ENCODE measurements at regions not wholly inside any gene's neighbourhood (a gene's known extent, or its start where the extent isn't known, plus 50 kb on each side); places are given as distances from the start of the nearest gene placed in this dataset.

GRCh38 chr18:41700416-41700815, 254.6 kb upstream of the PIK3C3 start:
- FAIRE-seq = no peak

DNA sequence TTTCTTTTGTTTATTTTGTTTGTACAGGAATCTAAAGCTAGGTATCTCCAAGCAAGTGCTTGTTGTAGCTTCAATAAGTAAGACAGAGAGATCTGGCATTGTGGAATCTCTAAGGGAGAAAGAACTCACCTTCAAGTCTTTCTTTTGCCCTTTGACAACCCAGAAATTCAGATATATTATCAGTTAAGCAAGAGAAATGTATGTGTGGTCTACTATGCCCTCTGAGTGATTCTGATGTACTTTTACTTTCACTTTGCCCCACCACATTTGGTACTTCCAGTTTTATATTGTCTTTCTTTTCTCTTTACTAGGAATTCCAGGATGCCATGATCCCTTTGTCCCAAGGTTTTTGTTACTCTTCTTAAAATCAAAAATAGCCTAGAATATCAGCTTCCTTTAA, 259.6 kb upstream of the PIK3C3 start:
- FAIRE-seq (no peak), DNase-seq (ENCODE audit: low spot score) (no peak)

More at GRCh38 chr18:41700416-41700815, 254.6 kb upstream of the PIK3C3 start:
- DNase-seq (ENCODE audit: low spot score) = no peak

DNA sequence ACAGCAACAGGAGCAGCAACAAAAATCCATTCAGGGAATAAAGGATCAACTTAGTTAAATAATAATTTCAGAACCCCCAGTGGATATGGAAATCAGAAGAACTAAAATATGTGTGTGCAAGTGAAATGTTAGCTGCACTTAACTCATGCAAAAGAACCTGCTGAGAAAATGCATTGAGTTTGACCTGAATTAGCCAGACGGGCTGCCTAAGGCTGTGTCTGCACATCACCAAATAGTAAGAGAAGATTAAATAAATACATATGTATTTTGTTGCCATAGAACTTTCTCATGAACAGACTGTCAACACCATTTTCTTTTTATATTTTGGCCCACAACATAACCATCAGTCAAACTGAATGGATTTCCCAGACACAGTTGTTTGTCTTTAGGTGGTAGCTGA, 262.0 kb upstream of the PIK3C3 start:
- FAIRE-seq (no peak), DNase-seq (ENCODE audit: low spot score) (no peak)

GRCh38 chr18:41690332-41691127, 264.5 kb upstream of the PIK3C3 start:
- DNase-seq (ENCODE audit: low spot score) = no peak
- FAIRE-seq = no peak

- DNase-seq (ENCODE audit: low spot score) (no peak), FAIRE-seq (no peak)
These were observed 267.9 kb upstream of the PIK3C3 start for GRCh38 chr18:41687138-41687537.

GRCh38 chr18:41681138-41681880, 273.7 kb upstream of the PIK3C3 start:
- FAIRE-seq = no peak
- DNase-seq (ENCODE audit: low spot score) = no peak

GRCh38 chr18:41674506-41674905, 280.5 kb upstream of the PIK3C3 start:
- FAIRE-seq = no peak
- no peak for DNase-seq (ENCODE audit: low spot score)

DNA sequence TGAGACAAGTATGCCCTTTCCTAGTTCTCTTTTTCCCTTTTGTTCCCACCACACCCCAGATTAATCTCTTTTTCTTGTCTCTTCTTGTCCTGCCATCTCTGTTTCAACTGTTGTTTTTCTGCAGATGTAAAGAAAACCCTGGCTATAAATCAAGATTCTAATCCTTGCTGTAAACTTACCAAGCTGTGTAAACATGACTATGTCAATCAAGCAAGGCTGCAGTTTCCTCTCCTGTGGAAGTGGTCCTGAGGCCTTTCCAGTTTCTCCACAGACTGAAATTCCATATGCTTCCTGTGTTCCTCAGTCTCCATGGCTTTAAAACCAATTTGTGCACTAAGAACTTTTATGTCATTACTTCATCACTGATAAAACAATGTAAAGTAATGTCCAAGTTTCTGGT, 288.8 kb upstream of the PIK3C3 start:
- no peak for DNase-seq (ENCODE audit: low spot score)
- FAIRE-seq = no peak

DNA sequence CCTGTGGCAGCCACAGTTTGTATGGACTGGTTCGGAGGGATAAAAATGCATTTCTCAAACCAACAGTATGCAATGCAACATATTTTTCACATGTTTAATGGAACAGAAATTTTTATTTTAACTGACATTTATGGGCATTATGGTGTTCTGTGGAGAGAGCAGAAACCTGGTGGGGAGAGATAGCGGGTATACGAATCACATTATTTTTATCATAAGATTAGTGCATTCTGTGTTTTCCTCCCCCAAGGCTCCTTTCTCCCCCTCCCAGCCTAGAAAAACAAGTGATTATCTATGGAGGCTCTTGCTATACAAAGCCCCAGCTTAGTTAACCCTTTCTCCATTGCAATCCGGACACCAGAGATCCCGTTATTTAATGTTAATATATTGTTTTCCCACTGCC, 289.8 kb upstream of the PIK3C3 start:
- DNase-seq (ENCODE audit: low spot score) (no peak), FAIRE-seq (no peak)

- DNase-seq (ENCODE audit: low spot score) (no peak), FAIRE-seq (no peak)
These were observed 294.4 kb upstream of the PIK3C3 start for GRCh38 chr18:41660654-41661053.

- DNase-seq (ENCODE audit: low spot score) (no peak), FAIRE-seq (no peak)
These were observed 295.4 kb upstream of the PIK3C3 start for GRCh38 chr18:41659438-41660130.

DNA sequence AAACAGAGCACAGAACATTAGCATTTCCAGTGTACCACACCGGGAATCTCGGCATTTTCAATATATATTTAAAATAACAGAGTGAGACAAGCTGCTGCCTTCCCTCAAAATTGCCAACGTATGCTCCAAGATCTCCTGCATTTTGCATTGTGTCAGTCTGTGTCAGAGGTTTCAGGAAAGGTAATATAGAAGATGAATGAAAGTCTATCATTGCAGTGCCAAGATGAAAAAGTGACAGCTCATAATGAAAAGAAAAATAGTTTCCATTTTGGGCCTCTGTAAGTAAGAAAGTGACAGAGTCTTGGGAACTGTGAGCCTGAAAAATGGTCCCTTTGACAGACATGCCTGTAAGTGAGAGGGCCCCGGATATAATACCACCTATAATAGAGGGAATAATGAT, 297.8 kb upstream of the PIK3C3 start:
- DNase-seq (ENCODE audit: low spot score) = no peak
- no peak for FAIRE-seq

DNA sequence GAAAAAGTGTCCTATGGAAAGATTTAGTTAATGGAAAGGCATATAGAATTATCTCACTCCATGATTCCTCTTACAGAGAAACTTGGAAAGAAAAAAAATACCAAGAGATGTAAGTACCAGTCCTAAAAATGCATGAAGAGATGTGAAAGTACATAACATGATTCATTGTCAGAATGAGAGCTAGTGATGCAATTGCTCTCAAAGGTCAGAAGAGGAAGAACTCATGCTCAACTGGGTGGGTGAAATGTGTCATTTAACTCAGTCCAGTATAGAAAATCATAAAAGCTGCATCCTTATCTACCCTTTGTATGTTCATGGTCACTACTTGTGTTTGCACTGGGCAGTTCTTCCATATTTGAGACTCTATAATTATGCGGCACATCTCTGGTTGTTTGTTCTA, 300.0 kb upstream of the PIK3C3 start:
- no peak for FAIRE-seq
- DNase-seq (ENCODE audit: low spot score) = no peak

GRCh38 chr18:41647914-41648313, 307.1 kb upstream of the PIK3C3 start:
- FAIRE-seq (no peak), DNase-seq (ENCODE audit: low spot score) (no peak)

GRCh38 chr18:41646915-41647620, 308.0 kb upstream of the PIK3C3 start:
- no peak for FAIRE-seq

DNA sequence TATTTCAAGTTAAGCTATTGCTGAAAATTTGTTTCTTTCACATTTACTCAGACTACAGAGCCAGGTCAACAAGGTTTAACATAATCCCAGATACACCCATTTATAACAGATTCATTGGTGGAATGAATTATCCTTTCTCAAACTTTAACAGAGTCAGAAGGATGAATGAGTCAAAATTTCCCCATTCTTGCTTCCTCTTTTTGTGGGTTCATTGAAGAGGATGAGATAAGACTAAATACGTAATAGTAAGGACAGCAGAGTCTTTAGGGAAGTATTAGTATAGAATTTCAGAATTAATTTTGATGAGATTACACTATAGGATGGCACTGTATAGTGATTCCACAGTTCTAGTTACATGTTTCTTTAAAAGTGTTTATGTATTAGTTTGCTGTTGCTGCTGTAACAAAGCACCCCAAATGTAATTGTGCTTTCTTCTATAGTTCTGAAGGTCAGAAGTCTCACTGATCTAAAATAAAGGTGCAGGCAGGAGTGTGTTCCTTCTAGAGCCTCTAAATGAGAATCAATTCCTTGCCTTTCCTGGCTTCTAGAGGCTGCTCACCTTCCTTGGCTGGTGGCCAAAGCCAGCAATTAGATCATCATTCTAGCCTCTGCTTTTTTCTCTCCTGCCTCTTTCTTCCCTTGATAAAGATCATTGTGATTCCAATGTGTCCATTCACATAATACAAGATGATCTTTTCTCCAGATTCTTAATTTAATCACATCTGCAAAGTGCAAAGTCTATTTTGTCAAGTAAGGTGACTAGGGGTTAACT, 309.3 kb upstream of the PIK3C3 start:
- FAIRE-seq (no peak), DNase-seq (ENCODE audit: low spot score) (no peak)

More at GRCh38 chr18:41646915-41647620, 308.0 kb upstream of the PIK3C3 start:
- DNase-seq (ENCODE audit: low spot score) = no peak

- DNase-seq (ENCODE audit: low spot score) (no peak), FAIRE-seq (no peak)
These were observed 310.6 kb upstream of the PIK3C3 start for GRCh38 chr18:41644466-41644865.

DNA sequence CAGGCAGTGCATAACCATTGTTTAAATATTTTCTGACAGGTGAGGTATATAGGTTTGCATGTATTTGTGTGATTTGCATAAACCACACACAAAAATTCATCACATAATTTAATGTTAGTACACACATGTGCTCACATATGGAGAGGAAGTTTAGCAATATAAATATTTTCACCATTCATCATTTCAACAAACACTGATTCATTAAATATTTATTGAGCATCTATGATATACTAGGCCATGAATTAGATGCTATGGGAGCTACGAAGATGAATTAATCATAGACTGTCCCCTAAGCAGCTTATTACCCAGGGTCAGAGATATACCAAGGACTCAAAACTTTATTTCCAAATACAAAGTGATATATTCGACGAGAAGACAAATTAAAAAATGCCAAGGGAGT, 311.6 kb upstream of the PIK3C3 start:
- no peak for DNase-seq (ENCODE audit: low spot score)

GRCh38 chr18:41642756-41643155, 312.3 kb upstream of the PIK3C3 start:
- DNase-seq (ENCODE audit: low spot score) = no peak
- FAIRE-seq = no peak

More for the DNA sequence above, 311.6 kb upstream of the PIK3C3 start:
- no peak for FAIRE-seq

GRCh38 chr18:41639218-41639617, 315.8 kb upstream of the PIK3C3 start:
- DNase-seq (ENCODE audit: low spot score) (no peak), FAIRE-seq (no peak)
